ENCODE measurements at regions not wholly inside any gene's neighbourhood (a gene's known extent, or its start where the extent isn't known, plus 50 kb on each side); places are given as distances from the start of the nearest gene placed in this dataset.

DNA sequence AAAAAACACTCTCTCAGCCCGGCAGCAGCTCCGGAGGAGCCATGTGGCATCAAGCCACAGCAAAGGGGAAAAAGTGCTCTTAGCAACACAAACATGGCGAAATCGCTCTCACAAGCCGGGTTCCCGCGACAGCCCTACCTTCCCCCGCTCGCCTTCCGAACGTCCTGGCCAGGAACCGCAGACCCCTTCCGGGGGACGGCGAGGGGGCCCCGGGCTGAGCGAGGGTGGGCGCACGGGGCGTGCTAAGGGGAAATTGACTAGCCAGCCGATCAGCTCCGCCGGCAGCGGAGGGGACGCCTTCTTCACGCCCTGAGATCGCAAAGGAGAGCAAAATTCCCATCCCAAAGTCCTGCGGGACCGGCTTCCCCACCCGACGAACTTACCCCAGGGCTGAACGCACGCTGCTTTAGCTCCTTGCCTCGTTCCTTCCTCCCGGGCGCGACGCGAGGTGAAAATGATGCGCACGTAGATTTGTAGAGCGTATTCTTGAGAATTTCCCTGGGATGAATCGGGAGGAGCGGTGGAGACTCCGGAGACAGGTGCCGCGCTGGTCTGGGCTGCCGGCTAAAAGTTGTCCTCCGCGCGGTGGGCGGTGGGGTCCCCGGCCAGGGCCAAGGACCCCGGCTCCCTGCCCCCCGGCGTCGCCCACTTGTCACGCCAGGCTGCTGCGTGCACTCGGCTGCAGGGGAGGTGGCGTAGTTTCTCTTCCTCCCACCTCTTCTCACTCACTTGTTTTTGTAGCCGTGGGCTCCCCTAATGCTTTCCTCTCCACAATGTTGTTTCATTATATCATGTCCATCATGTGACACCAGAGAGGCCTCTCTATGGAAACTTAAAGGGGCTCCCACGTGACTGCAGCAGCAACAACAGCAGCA lies 220.1 kb upstream of the MKLN1 start:
- peaks cover 9% of the 10 kb centered on the region for H3K4me1 ChIP-seq (ENCODE audit: control insufficient read depth, insufficient read depth, low read depth, low read length)
- DNase-seq, result peak; percentile 96
- H3K9ac ChIP-seq (ENCODE audit: low read length), result peak overlapping the region; percentile 100
- under 1% methylated on average over 61 of the region's 63 CpGs for WGBS
- H3K27me3 ChIP-seq (ENCODE audit: control insufficient read depth in 1 of 2, insufficient read depth in 1 of 2, low read length in 2 of 2), result no peaks in the 10 kb centered on the region
- H2BK12ac ChIP-seq (ENCODE audit: low read length in 2 of 2), result peak overlapping the region; percentile 52 to 85
- H2AK5ac ChIP-seq (ENCODE audit: low read length, severe bottlenecking), result no peak overlapping the region
- H2BK120ac ChIP-seq (ENCODE audit: low read depth, low read length), result peak overlapping the region; percentile 76
- H3K23ac ChIP-seq (ENCODE audit: low read length in 2 of 2), result peak overlapping the region in 1 of 2 experiments; percentile 99
- H3K79me1 ChIP-seq (replicated peaks; ENCODE audit: low read length, poor library complexity, severe bottlenecking), result peaks cover 3% of the 10 kb centered on the region
- peak overlapping the region; percentile 91 for H2BK15ac ChIP-seq (ENCODE audit: low read depth, poor library complexity, severe bottlenecking)
- H2BK5ac ChIP-seq (ENCODE audit: low read depth, low read length, poor library complexity, severe bottlenecking), result peak overlapping the region; percentile 69
- H3K4me3 ChIP-seq (ENCODE audit: insufficient read depth in 1 of 2, low read depth in 1 of 2, low read length in 2 of 2), result peak overlapping the region; percentile 91 to 97
- H2AFZ ChIP-seq (ENCODE audit: low read depth, low read length), result peak overlapping the region; percentile 56
- H3K14ac ChIP-seq (ENCODE audit: low read length in 2 of 2), result peak overlapping the region in 1 of 2 experiments; percentile 91
- no peaks in the 10 kb centered on the region for H3K9me3 ChIP-seq (ENCODE audit: control insufficient read depth, low read length)
- peak overlapping the region; percentile 57 for H3K27ac ChIP-seq (ENCODE audit: low read length, poor library complexity, severe bottlenecking)
- peak overlapping the region; percentile 95 for H4K91ac ChIP-seq (ENCODE audit: low read length)
- H3K36me3 ChIP-seq (ENCODE audit: control insufficient read depth in 1 of 2, insufficient read depth in 2 of 2, low read depth in 1 of 2, low read length in 2 of 2), result peaks cover 3 to 13% of the 10 kb centered on the region in 2 experiments
- H3K4me2 ChIP-seq (ENCODE audit: low read length, poor library complexity, severe bottlenecking), result peak overlapping the region; percentile 90
- H3K4ac ChIP-seq (ENCODE audit: low read depth in 1 of 2, low read length in 2 of 2), result peak overlapping the region; percentile 97 to 98
- H4K8ac ChIP-seq (ENCODE audit: low read length), result peak overlapping the region; percentile 78
- peak overlapping the region; percentile 95 to 97 for H3K18ac ChIP-seq (ENCODE audit: low read depth in 1 of 2, low read length in 2 of 2)

DNA sequence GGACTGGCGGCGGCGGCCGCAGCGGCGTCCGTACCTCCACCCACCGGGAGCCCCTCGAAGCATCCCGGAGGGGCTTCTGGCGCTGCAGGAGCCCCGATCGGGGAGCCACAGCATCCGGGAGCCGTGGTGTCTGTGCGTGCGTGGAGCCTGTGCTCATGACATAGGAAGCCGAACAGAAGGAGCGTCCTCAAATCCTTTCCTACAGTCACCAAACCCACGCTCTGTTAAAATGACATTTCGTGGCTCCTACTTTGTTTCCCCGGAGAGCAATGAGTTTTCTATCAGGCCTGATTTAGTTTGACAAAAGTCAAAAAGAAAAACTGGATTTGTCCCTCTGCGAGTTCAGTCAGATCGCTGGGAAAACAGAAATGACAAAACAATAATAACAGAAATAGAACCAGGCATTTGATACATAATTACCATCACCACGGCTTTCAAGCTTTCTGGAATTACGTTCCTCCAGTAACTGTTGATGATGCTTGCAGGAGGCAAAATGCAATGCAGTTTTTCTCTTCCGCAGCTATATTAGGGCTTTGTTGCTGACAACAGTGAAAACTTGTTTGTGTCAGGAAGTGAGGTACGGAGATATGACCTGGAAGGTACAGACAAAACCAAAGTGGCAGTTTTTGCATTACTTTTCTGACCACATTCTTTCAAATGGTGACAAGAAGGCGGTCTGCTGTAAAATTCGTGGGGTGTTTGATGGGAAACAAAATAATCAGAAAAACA lies 219.3 kb upstream of the MKLN1 start:
- Histone ChIP-seq H3K36me3 (ENCODE audit: control insufficient read depth in 1 of 2, insufficient read depth in 2 of 2, low read depth in 1 of 2, low read length in 2 of 2) (peaks cover 3 to 19% of the 10 kb centered on the region in 2 experiments), H2BK5ac (ENCODE audit: low read depth, low read length, poor library complexity, severe bottlenecking) (peak overlapping the region; percentile 79), H3K9ac (ENCODE audit: low read length) (peak overlapping the region; percentile 100), H2AK5ac (ENCODE audit: low read length, severe bottlenecking) (no peak overlapping the region), H2BK15ac (ENCODE audit: low read depth, poor library complexity, severe bottlenecking) (no peak overlapping the region), H3K9me3 (ENCODE audit: control insufficient read depth, low read length) (no peaks in the 10 kb centered on the region), H3K27me3 (ENCODE audit: control insufficient read depth in 1 of 2, insufficient read depth in 1 of 2, low read length in 2 of 2) (no peaks in the 10 kb centered on the region), H4K91ac (ENCODE audit: low read length) (no peak overlapping the region), H3K18ac (ENCODE audit: low read depth in 1 of 2, low read length in 2 of 2) (peak overlapping the region; percentile 6 to 95), H3K4me3 (ENCODE audit: insufficient read depth in 1 of 2, low read depth in 1 of 2, low read length in 2 of 2) (peak overlapping the region; percentile 91 to 97), H3K4ac (ENCODE audit: low read depth in 1 of 2, low read length in 2 of 2) (peak overlapping the region in 1 of 2 experiments; percentile 62), H2BK120ac (ENCODE audit: low read depth, low read length) (no peak overlapping the region), H3K27ac (ENCODE audit: low read length, poor library complexity, severe bottlenecking) (peak overlapping the region; percentile 55), H3K23ac (ENCODE audit: low read length in 2 of 2) (no peak overlapping the region), H2AFZ (ENCODE audit: low read depth, low read length) (no peak overlapping the region), H3K14ac (ENCODE audit: low read length in 2 of 2) (no peak overlapping the region), H3K4me2 (ENCODE audit: low read length, poor library complexity, severe bottlenecking) (peak overlapping the region; percentile 90), H3K79me1 (replicated peaks; ENCODE audit: low read length, poor library complexity, severe bottlenecking) (peaks cover 4% of the 10 kb centered on the region), H3K4me1 (ENCODE audit: control insufficient read depth, insufficient read depth, low read depth, low read length) (peaks cover 8% of the 10 kb centered on the region), H4K8ac (ENCODE audit: low read length) (peak overlapping the region; percentile 10), H2BK12ac (ENCODE audit: low read length in 2 of 2) (peak overlapping the region in 1 of 2 experiments; percentile 60)
- WGBS, result 8% methylated on average over 28 of the region's 30 CpGs
- peak; percentile 57 for DNase-seq

DNA sequence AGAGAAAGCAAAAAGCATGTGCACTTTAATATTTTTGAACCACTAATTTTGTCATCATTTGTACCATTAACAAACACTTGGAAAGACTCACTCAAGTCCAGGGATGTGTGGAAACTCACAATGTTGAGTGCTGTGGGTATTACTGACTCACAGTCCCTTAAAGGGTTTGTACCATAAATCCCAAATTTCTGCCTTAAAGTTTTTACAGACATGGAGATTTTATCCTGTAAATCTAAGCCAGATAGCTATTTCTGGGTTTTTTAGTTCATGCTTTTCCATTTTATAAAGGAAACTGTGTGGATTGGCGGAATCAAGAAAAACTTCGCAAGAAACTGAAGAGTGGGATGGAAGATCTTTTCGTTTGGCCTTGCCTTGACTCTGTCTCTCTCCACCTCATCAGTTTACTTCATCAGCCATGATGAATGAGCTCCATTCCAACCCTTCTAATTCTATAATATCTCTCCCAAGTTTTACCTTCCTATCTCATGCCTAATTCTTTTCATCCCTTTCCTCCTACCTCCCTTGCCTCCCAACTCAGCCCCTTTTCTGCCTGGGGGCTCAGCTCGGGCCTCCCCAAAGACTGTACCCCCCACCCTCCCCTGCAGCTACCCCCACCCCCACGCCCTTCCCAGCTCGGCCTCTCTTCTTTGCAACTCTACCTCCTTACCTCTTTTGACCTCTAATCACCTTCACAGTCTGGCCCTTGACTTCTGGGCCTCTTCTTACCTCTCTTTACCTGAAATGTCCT lies 218.5 kb upstream of the MKLN1 start:
- Histone ChIP-seq H3K23ac (ENCODE audit: low read length in 2 of 2) (no peak overlapping the region), H4K8ac (ENCODE audit: low read length) (peak overlapping the region; percentile 79), H2AFZ (ENCODE audit: low read depth, low read length) (no peak overlapping the region), H3K4me3 (ENCODE audit: insufficient read depth in 1 of 2, low read depth in 1 of 2, low read length in 2 of 2) (peak overlapping the region; percentile 45 to 97), H4K91ac (ENCODE audit: low read length) (peak overlapping the region; percentile 94), H2BK12ac (ENCODE audit: low read length in 2 of 2) (peak overlapping the region; percentile 75 to 84), H3K14ac (ENCODE audit: low read length in 2 of 2) (peak overlapping the region in 1 of 2 experiments; percentile 1), H2BK120ac (ENCODE audit: low read depth, low read length) (peak overlapping the region; percentile 98), H2BK15ac (ENCODE audit: low read depth, poor library complexity, severe bottlenecking) (peak overlapping the region; percentile 91), H3K9me3 (ENCODE audit: control insufficient read depth, low read length) (no peaks in the 10 kb centered on the region), H3K4ac (ENCODE audit: low read depth in 1 of 2, low read length in 2 of 2) (peak overlapping the region; percentile 8 to 88), H3K9ac (ENCODE audit: low read length) (peak overlapping the region; percentile 100), H3K27ac (ENCODE audit: low read length, poor library complexity, severe bottlenecking) (peak overlapping the region; percentile 55), H3K4me2 (ENCODE audit: low read length, poor library complexity, severe bottlenecking) (peak overlapping the region; percentile 55), H3K36me3 (ENCODE audit: control insufficient read depth in 1 of 2, insufficient read depth in 2 of 2, low read depth in 1 of 2, low read length in 2 of 2) (peaks cover 3 to 22% of the 10 kb centered on the region in 2 experiments), H3K27me3 (ENCODE audit: control insufficient read depth in 1 of 2, insufficient read depth in 1 of 2, low read length in 2 of 2) (no peaks in the 10 kb centered on the region), H2AK5ac (ENCODE audit: low read length, severe bottlenecking) (no peak overlapping the region), H2BK5ac (ENCODE audit: low read depth, low read length, poor library complexity, severe bottlenecking) (no peak overlapping the region), H3K79me1 (replicated peaks; ENCODE audit: low read length, poor library complexity, severe bottlenecking) (peaks cover 4% of the 10 kb centered on the region), H3K4me1 (ENCODE audit: control insufficient read depth, insufficient read depth, low read depth, low read length) (peaks cover 6% of the 10 kb centered on the region), H3K18ac (ENCODE audit: low read depth in 1 of 2, low read length in 2 of 2) (peak overlapping the region; percentile 89 to 97)
- WGBS, result 48% methylated on average over 6 of the region's 6 CpGs
- DNase-seq, result peak; percentile 73

Measured in mesenchymal stem cell (in vitro differentiated cells and primary cell).